Endothelial cell of umbilical vein (primary cell): ENCODE measurements at regions not wholly inside any gene's neighbourhood (a gene's known extent, or its start where the extent isn't known, plus 50 kb on each side); places are given as distances from the start of the nearest gene placed in this dataset.

Source experiments
- BruUV-seq: library from RNA; stranded (reverse); fragments of 400-500 nt; replicated peaks from 2 replicates; lab custom pipeline; 2021; lab: Mats Ljungman, UMichigan
- CTCF ChIA-PET: fragments of 300-600, 350-600 bp; sonication (Branson Sonifier 250); formaldehyde crosslinking; loops from one replicate; lab custom pipeline; 2021; ENCODE audit warnings: antibody characterized with exemption, inconsistent platforms; lab: Charles Lee
- POLR2A ChIA-PET: fragments of 300-600, 350-600 bp; sonication (Branson Sonifier 250); formaldehyde crosslinking; loops from one replicate; lab custom pipeline; 2021; ENCODE audit warnings: antibody characterized with exemption, inconsistent platforms; lab: Charles Lee
- DNase-seq: peaks from one replicate; pipeline ENCODE4 v3.0.0-alpha.2; 2011; ENCODE audit warnings: low read depth, low spot score
- FAIRE-seq: peaks from 2 replicates; lab custom pipeline; 2011; peaks lifted over from hg19 to GRCh38; lab: Jason Lieb, UNC
- H2AFZ ChIP-seq: 2 replicates; pipeline ENCODE4 v1.6.0; 2012; ENCODE audit warnings: low read depth, low read length, control low read depth, inconsistent platforms
- H3K27ac ChIP-seq: 2 replicates; pipeline ENCODE4 v1.5.1; 2011; ENCODE audit warnings: low read depth, mild to moderate bottlenecking, control low read depth, low read length, moderate library complexity; ENCODE audit not compliant: insufficient read depth
- H3K27me3 ChIP-seq, 2 experiments: 2 replicates each; pipeline versions ENCODE4 v1.6.0 to v1.6.1; 2011; ENCODE audit warnings: low read length in 2 of 2, mixed read lengths in 1 of 2; ENCODE audit not compliant: control insufficient read depth in 2 of 2, insufficient read depth in 2 of 2
- H3K36me3 ChIP-seq, 2 experiments: 2 replicates in 1 of 2; 3 replicates in 1 of 2; pipeline ENCODE4 v1.5.1; 2011; ENCODE audit warnings: low read length in 2 of 2, mild to moderate bottlenecking in 1 of 2, moderate library complexity in 1 of 2; ENCODE audit not compliant: control insufficient read depth in 2 of 2, insufficient read depth in 2 of 2; ENCODE audit errors: extremely low read depth in 1 of 2
- H3K4me1 ChIP-seq: 3 replicates; pipeline ENCODE4 v1.5.1; 2011; ENCODE audit warnings: mild to moderate bottlenecking, low read length; ENCODE audit not compliant: control insufficient read depth, insufficient read depth; ENCODE audit errors: extremely low read depth
- H3K4me2 ChIP-seq: 2 replicates; pipeline ENCODE4 v1.6.1; 2011; ENCODE audit warnings: low read length, control low read depth, mixed read lengths; ENCODE audit not compliant: insufficient read depth
- H3K4me3 ChIP-seq, 3 experiments: fragments of 200-600 bp in 1 of 3; sonication (generic), shearing (Covaris generic) in 1 of 3; replicated peaks in 1 of 3; 2 replicates each; pipeline ENCODE4 v1.5.1; 2011 to 2016; ENCODE audit warnings: control low read depth in 3 of 3, low read length in 3 of 3, mild to moderate bottlenecking in 2 of 3, inconsistent platforms in 1 of 3, low read depth in 1 of 3, moderate library complexity in 1 of 3; ENCODE audit not compliant: insufficient read depth in 1 of 3
- H3K79me2 ChIP-seq: 2 replicates; pipeline ENCODE4 v1.6.0; 2012; ENCODE audit warnings: low read length, inconsistent platforms; ENCODE audit not compliant: control insufficient read depth, insufficient read depth
- H3K9ac ChIP-seq: replicated peaks from 2 replicates; pipeline ENCODE3; 2011; ENCODE audit warnings: low read length, control low read depth; ENCODE audit not compliant: insufficient read depth; ENCODE audit errors: extremely low read depth
- H3K9me1 ChIP-seq: replicated peaks from 3 replicates; pipeline ENCODE4 v1.6.0; 2011; ENCODE audit warnings: mild to moderate bottlenecking, low read length; ENCODE audit not compliant: control insufficient read depth, insufficient read depth; ENCODE audit errors: extremely low read depth
- H3K9me3 ChIP-seq: replicated peaks from 2 replicates; pipeline ENCODE4 v1.5.1; 2012; ENCODE audit warnings: low read length, inconsistent platforms; ENCODE audit not compliant: control insufficient read depth, insufficient read depth
- H4K20me1 ChIP-seq: replicated peaks from 2 replicates; pipeline ENCODE3; 2011; ENCODE audit warnings: mild to moderate bottlenecking, low read length; ENCODE audit not compliant: control insufficient read depth, insufficient read depth; ENCODE audit errors: extremely low read depth
- GATA2 ChIP-seq: IDR thresholded peaks from 2 replicates; pipeline ENCODE4 v1.7.0; 2011; ENCODE audit warnings: low read depth, mild to moderate bottlenecking, moderate library complexity, mixed read lengths, low read length; ENCODE audit not compliant: insufficient read length, insufficient read depth
- JUN ChIP-seq: IDR thresholded peaks from 2 replicates; pipeline ENCODE4 v1.6.1; 2011; ENCODE audit warnings: borderline replicate concordance, low read depth; ENCODE audit not compliant: insufficient read length, insufficient read depth
- POLR2AphosphoS5 ChIP-seq: IDR thresholded peaks from 2 replicates; pipeline ENCODE4 v1.6.1; 2012; ENCODE audit warnings: low read depth, mild to moderate bottlenecking, control low read depth, low read length, moderate library complexity; ENCODE audit not compliant: insufficient read depth
- dilution Hi-C: fragments of 300-500 bp; cut with MboI; formaldehyde crosslinking; loops from one replicate; pipeline ENCODE4 v1.15.0; 2019; ENCODE audit warnings: low sequenced_read_pairs; ENCODE audit not compliant: extremely low pct_ligation_motif_present
- intact Hi-C: fragments of 100-400 bp; cut with micrococcal nuclease; formaldehyde crosslinking; loops from one replicate; pipeline ENCODE4 v1.10.0; 2022
- TF ChIP-seq, protein P1 (sequence below), 2 donors: IDR thresholded peaks; 1 replicate in 1 of 2; 2 replicates in 1 of 2; pipeline ENCODE4 v1.5.1; 2011; ENCODE audit warnings: low read length in 2 of 2, mild to moderate bottlenecking in 2 of 2, moderate library complexity in 2 of 2, control low read depth in 1 of 2, inconsistent platforms in 1 of 2, low read depth in 1 of 2; ENCODE audit not compliant: insufficient read depth in 1 of 2; ENCODE audit errors: extremely low read depth in 1 of 2

DNA sequence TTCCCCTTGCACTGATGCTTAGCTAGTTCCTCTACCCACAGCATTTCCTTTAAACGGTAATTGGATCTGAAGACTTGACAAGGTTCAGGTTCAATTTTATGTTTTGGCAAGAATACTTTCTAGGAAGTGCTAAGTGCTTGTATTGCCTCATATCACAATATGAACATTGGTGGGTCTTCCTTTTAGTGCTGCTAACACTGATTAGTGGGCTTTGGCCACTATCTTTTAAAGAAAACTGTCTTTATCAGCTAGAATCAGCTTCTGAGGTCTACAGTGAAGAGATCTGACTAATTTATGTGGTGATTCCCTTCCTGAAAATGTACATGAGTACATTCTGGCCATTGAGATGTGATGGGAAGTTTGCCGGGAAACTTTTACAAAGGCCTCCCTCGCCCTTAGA is 316.7 kb upstream of the KLF3 start:
- Histone ChIP-seq H3K27me3 (peaks cover 2 to 7% of the 10 kb centered on the region in 2 experiments), H3K4me3 (no peak overlapping the region), H3K4me1 (no peaks in the 10 kb centered on the region), H3K79me2 (no peaks in the 10 kb centered on the region), H2AFZ (no peak overlapping the region), H3K9me1 (no peaks in the 10 kb centered on the region), H4K20me1 (no peaks in the 10 kb centered on the region), H3K9ac (no peak overlapping the region), H3K4me2 (no peak overlapping the region), H3K36me3 (no peaks in the 10 kb centered on the region), H3K9me3 (no peaks in the 10 kb centered on the region), H3K27ac (no peak overlapping the region)
- ChIA-PET CTCF (interaction anchor here (1.3 kb wide), 1 partner anchor 10 kb away, joined by 3 read pairs; no protein-coding TSS in a partner anchor), POLR2A (no interaction called here)
- TF ChIP-seq, protein P1, sequence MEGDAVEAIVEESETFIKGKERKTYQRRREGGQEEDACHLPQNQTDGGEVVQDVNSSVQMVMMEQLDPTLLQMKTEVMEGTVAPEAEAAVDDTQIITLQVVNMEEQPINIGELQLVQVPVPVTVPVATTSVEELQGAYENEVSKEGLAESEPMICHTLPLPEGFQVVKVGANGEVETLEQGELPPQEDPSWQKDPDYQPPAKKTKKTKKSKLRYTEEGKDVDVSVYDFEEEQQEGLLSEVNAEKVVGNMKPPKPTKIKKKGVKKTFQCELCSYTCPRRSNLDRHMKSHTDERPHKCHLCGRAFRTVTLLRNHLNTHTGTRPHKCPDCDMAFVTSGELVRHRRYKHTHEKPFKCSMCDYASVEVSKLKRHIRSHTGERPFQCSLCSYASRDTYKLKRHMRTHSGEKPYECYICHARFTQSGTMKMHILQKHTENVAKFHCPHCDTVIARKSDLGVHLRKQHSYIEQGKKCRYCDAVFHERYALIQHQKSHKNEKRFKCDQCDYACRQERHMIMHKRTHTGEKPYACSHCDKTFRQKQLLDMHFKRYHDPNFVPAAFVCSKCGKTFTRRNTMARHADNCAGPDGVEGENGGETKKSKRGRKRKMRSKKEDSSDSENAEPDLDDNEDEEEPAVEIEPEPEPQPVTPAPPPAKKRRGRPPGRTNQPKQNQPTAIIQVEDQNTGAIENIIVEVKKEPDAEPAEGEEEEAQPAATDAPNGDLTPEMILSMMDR (IDR thresholded peaks at IDR 0.05; ENCODE audit: extremely low read depth in 1 of 2, insufficient read depth in 1 of 2, low read depth in 1 of 2, low read length in 2 of 2) = no peak
- no peak for TF ChIP-seq GATA2
- intact Hi-C loops (no loop called here), dilution Hi-C loops (no loop called here)
- DNase-seq = no peak
- no peak for FAIRE-seq
- BruUV-seq = no TSS peak

DNA sequence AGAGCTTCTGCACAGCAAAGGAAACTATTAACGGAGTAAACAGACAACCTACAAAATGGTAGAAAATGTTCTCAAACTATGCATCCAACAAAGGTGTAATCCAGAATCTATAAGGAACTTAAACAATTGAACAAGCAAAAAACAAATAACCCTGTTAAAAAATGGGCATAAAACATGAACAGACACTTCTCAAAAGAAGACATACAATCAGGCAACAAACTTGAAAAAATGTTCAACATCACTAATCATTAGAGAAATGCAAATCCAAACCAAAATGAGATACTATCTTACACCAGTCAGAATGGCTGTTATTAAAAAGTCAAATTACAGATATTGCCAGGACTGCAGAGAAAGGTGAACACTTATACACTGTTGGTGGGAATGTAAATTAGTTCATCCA is 309.6 kb upstream of the KLF3 start:
- Histone ChIP-seq H3K27me3 (peaks cover 0 to 5% of the 10 kb centered on the region in 2 experiments), H3K9me1 (no peaks in the 10 kb centered on the region), H3K4me1 (no peaks in the 10 kb centered on the region), H3K9ac (no peak overlapping the region), H3K4me3 (no peak overlapping the region), H3K4me2 (no peak overlapping the region), H3K79me2 (no peaks in the 10 kb centered on the region), H3K9me3 (no peaks in the 10 kb centered on the region), H2AFZ (no peak overlapping the region), H3K27ac (no peak overlapping the region), H4K20me1 (no peaks in the 10 kb centered on the region), H3K36me3 (no peaks in the 10 kb centered on the region)
- intact Hi-C loops = no loop called here
- no peak for DNase-seq
- BruUV-seq = no TSS peak
- TF ChIP-seq JUN (no peak), GATA2 (no peak), POLR2AphosphoS5 (no peak)
- TF ChIP-seq, protein P1 (IDR thresholded peaks at IDR 0.05; ENCODE audit: extremely low read depth in 1 of 2, insufficient read depth in 1 of 2, low read depth in 1 of 2, low read length in 2 of 2) = no peak
- ChIA-PET CTCF (no interaction called here), POLR2A (no interaction called here)
- dilution Hi-C loops = no loop called here
- FAIRE-seq = no peak
